ENCODE measurements at regions not wholly inside any gene's neighbourhood (a gene's known extent, or its start where the extent isn't known, plus 50 kb on each side); places are given as distances from the start of the nearest gene placed in this dataset.

GRCh38 chr11:26229981-26230380 lies 101.9 kb upstream of the ANO3 start:
- no peak for DNase-seq (ENCODE audit: low read depth)
- no peak overlapping the region for H3K4me3 ChIP-seq (ENCODE audit: low read depth, low read length)
- TF ChIP-seq CTCF (IDR thresholded peaks at IDR 0.05; ENCODE audit: control insufficient read depth, extremely low read depth, insufficient read depth), result no peak

- DNase-seq (ENCODE audit: low read depth), result no peak
- no peak for TF ChIP-seq CTCF (IDR thresholded peaks at IDR 0.05; ENCODE audit: control insufficient read depth, extremely low read depth, insufficient read depth)
- H3K4me3 ChIP-seq (ENCODE audit: low read depth, low read length), result no peak overlapping the region
Measured at GRCh38 chr11:26231252-26231661, 100.7 kb upstream of the ANO3 start.

GRCh38 chr11:26234451-26234850 lies 97.5 kb upstream of the ANO3 start:
- no peak overlapping the region for H3K4me3 ChIP-seq (ENCODE audit: low read depth, low read length)
- DNase-seq (ENCODE audit: low read depth), result no peak
- TF ChIP-seq CTCF (IDR thresholded peaks at IDR 0.05; ENCODE audit: control insufficient read depth, extremely low read depth, insufficient read depth), result no peak

- H3K4me3 ChIP-seq (ENCODE audit: low read depth, low read length), result no peak overlapping the region
- no peak for DNase-seq (ENCODE audit: low read depth)
- TF ChIP-seq CTCF (IDR thresholded peaks at IDR 0.05; ENCODE audit: control insufficient read depth, extremely low read depth, insufficient read depth), result no peak
Measured at GRCh38 chr11:26243426-26243825, 88.5 kb upstream of the ANO3 start.

GRCh38 chr11:26244207-26244606 lies 87.7 kb upstream of the ANO3 start:
- no peak for DNase-seq (ENCODE audit: low read depth)
- H3K4me3 ChIP-seq (ENCODE audit: low read depth, low read length), result no peak overlapping the region
- no peak for TF ChIP-seq CTCF (IDR thresholded peaks at IDR 0.05; ENCODE audit: control insufficient read depth, extremely low read depth, insufficient read depth)

GRCh38 chr11:26245046-26245445 lies 86.9 kb upstream of the ANO3 start:
- H3K4me3 ChIP-seq (ENCODE audit: low read depth, low read length), result no peak overlapping the region
- TF ChIP-seq CTCF (IDR thresholded peaks at IDR 0.05; ENCODE audit: control insufficient read depth, extremely low read depth, insufficient read depth), result no peak
- no peak for DNase-seq (ENCODE audit: low read depth)

GRCh38 chr11:26247340-26247739 lies 84.6 kb upstream of the ANO3 start:
- DNase-seq (ENCODE audit: low read depth), result no peak
- TF ChIP-seq CTCF (IDR thresholded peaks at IDR 0.05; ENCODE audit: control insufficient read depth, extremely low read depth, insufficient read depth), result no peak
- no peak overlapping the region for H3K4me3 ChIP-seq (ENCODE audit: low read depth, low read length)

Measured in LNCaP clone FGC (cell line).